HG03354 (cell line): ENCODE measurements at regions not wholly inside any gene's neighbourhood (a gene's known extent, or its start where the extent isn't known, plus 50 kb on each side); places are given as distances from the start of the nearest gene placed in this dataset.

Experiments
- ATAC-seq: cut with Tn5 transposase; IDR thresholded peaks from one replicate; pipeline ENCODE4 v1.9.1; 2021; ENCODE audit warnings: mild to moderate bottlenecking; ENCODE audit not compliant: unreplicated experiment, poor library complexity, severe bottlenecking

GRCh38 chr20:58096880-58097423 lies 131.5 kb downstream of the ANKRD60 start:
- no peak for ATAC-seq

- no peak for ATAC-seq
These were observed 133.8 kb downstream of the ANKRD60 start for GRCh38 chr20:58094698-58095097.

GRCh38 chr20:58094160-58094559 lies 134.3 kb downstream of the ANKRD60 start:
- ATAC-seq = no peak

- no peak for ATAC-seq
These were observed 135.6 kb downstream of the ANKRD60 start for GRCh38 chr20:58092871-58093270.

GRCh38 chr20:58092353-58092752 lies 136.1 kb downstream of the ANKRD60 start:
- ATAC-seq = no peak

- ATAC-seq = no peak
These were observed 136.6 kb downstream of the ANKRD60 start for GRCh38 chr20:58091810-58092209.

- ATAC-seq = no peak
These were observed 138.3 kb downstream of the ANKRD60 start for GRCh38 chr20:58090161-58090560.

GRCh38 chr20:58088625-58089024 lies 139.8 kb downstream of the ANKRD60 start:
- no peak for ATAC-seq

- ATAC-seq = no peak
These were observed 140.3 kb downstream of the ANKRD60 start for GRCh38 chr20:58088105-58088504.

GRCh38 chr20:58087562-58087858 lies 140.9 kb downstream of the ANKRD60 start:
- ATAC-seq = no peak

GRCh38 chr20:58086763-58087561 lies 141.5 kb downstream of the ANKRD60 start:
- ATAC-seq = no peak

GRCh38 chr20:58084966-58085365 lies 143.5 kb downstream of the ANKRD60 start:
- ATAC-seq = no peak

- ATAC-seq = no peak
These were observed 143.9 kb downstream of the ANKRD60 start for GRCh38 chr20:58084566-58084965.

GRCh38 chr20:58081846-58082245 lies 146.6 kb downstream of the ANKRD60 start:
- no peak for ATAC-seq

- no peak for ATAC-seq
These were observed 149.5 kb downstream of the ANKRD60 start for GRCh38 chr20:58078741-58079522.

GRCh38 chr20:58077282-58077681 lies 151.2 kb downstream of the ANKRD60 start:
- ATAC-seq = no peak

GRCh38 chr20:58076405-58076804 lies 152.0 kb downstream of the ANKRD60 start:
- ATAC-seq = no peak

- ATAC-seq = no peak
These were observed 152.7 kb downstream of the ANKRD60 start for GRCh38 chr20:58075586-58076345.

- no peak for ATAC-seq
These were observed 154.3 kb downstream of the ANKRD60 start for GRCh38 chr20:58073945-58074856.
